ENCODE measurements at regions not wholly inside any gene's neighbourhood (a gene's known extent, or its start where the extent isn't known, plus 50 kb on each side); places are given as distances from the start of the nearest gene placed in this dataset.

- DNase-seq (ENCODE audit: low spot score): no peak
Measured at GRCh38 chr10:90403211-90404000, 454.4 kb downstream of the HTR7 start.

GRCh38 chr10:90407131-90407530, 450.7 kb downstream of the HTR7 start:
- DNase-seq (ENCODE audit: low spot score): no peak

- DNase-seq (ENCODE audit: low spot score): no peak
Measured at GRCh38 chr10:90407851-90408250, 450.0 kb downstream of the HTR7 start.

- no peak for DNase-seq (ENCODE audit: low spot score)
Measured at GRCh38 chr10:90412582-90412981, 445.3 kb downstream of the HTR7 start.

GRCh38 chr10:90413196-90413595, 444.6 kb downstream of the HTR7 start:
- DNase-seq (ENCODE audit: low spot score): no peak

GRCh38 chr10:90414926-90415325, 442.9 kb downstream of the HTR7 start:
- DNase-seq (ENCODE audit: low spot score): no peak

- no peak for DNase-seq (ENCODE audit: low spot score)
Measured at GRCh38 chr10:90417029-90417428, 440.8 kb downstream of the HTR7 start.

GRCh38 chr10:90417476-90418210, 440.2 kb downstream of the HTR7 start:
- DNase-seq (ENCODE audit: low spot score): no peak

GRCh38 chr10:90418869-90419652, 438.8 kb downstream of the HTR7 start:
- no peak for DNase-seq (ENCODE audit: low spot score)

GRCh38 chr10:90420637-90421318, 437.1 kb downstream of the HTR7 start:
- no peak for DNase-seq (ENCODE audit: low spot score)

GRCh38 chr10:90421874-90422273, 436.0 kb downstream of the HTR7 start:
- no peak for DNase-seq (ENCODE audit: low spot score)

- DNase-seq (ENCODE audit: low spot score): no peak
Measured at GRCh38 chr10:90424730-90425129, 433.1 kb downstream of the HTR7 start.

- DNase-seq (ENCODE audit: low spot score): no peak
Measured at GRCh38 chr10:90430186-90430585, 427.7 kb downstream of the HTR7 start.

- DNase-seq (ENCODE audit: low spot score): no peak
Measured at GRCh38 chr10:90432866-90433265, 425.0 kb downstream of the HTR7 start.

- DNase-seq (ENCODE audit: low spot score): no peak
Measured at GRCh38 chr10:90435296-90435695, 422.5 kb downstream of the HTR7 start.

- DNase-seq (ENCODE audit: low spot score): no peak
Measured at GRCh38 chr10:90437452-90437851, 420.4 kb downstream of the HTR7 start.

- DNase-seq (ENCODE audit: low spot score): no peak
Measured at GRCh38 chr10:90440870-90441269, 417.0 kb downstream of the HTR7 start.

GRCh38 chr10:90443342-90443741, 414.5 kb downstream of the HTR7 start:
- no peak for DNase-seq (ENCODE audit: low spot score)

GRCh38 chr10:90447831-90448230, 410.0 kb downstream of the HTR7 start:
- DNase-seq (ENCODE audit: low spot score): no peak

- DNase-seq (ENCODE audit: low spot score): no peak
Measured at GRCh38 chr10:90450797-90451196, 407.0 kb downstream of the HTR7 start.

GRCh38 chr10:90451283-90451682, 406.6 kb downstream of the HTR7 start:
- no peak for DNase-seq (ENCODE audit: low spot score)

GRCh38 chr10:90458054-90458453, 399.8 kb downstream of the HTR7 start:
- DNase-seq (ENCODE audit: low spot score): no peak

Measured in NAMALWA (cell line).